PC-3 (cell line): ENCODE measurements at regions not wholly inside any gene's neighbourhood (a gene's known extent, or its start where the extent isn't known, plus 50 kb on each side); places are given as distances from the start of the nearest gene placed in this dataset.
A peak's percentile ranks its signal among the peaks of the same experiment; 100 is the strongest.
"Not testable (repeated sequence)": the region's sequence is repeated elsewhere in the genome, so short reads cannot be mapped to it uniquely, and the experiment has no call there.

ENCODE experiments used
- ATAC-seq: fragments of 200-7000 bp; cut with Tn5 transposase; 2 replicates; pipeline ENCODE4 v1.9.1; 2020; ENCODE audit warnings: mild to moderate bottlenecking, moderate library complexity
- BruUV-seq: library from RNA; stranded (reverse); fragments of 400-500 nt; replicated peaks from 2 replicates; lab custom pipeline; 2021; lab: Mats Ljungman, UMichigan
- CTCF ChIA-PET: fragments of 300-600 bp; sonication (Branson Sonifier 250); formaldehyde crosslinking; loops from one replicate; lab custom pipeline; 2022; ENCODE audit warnings: antibody characterized with exemption; lab: Charles Lee
- POLR2A ChIA-PET: fragments of 300-600 bp; sonication (Branson Sonifier 250); formaldehyde crosslinking; loops from one replicate; lab custom pipeline; 2022; ENCODE audit warnings: antibody characterized with exemption; ENCODE audit not compliant: unreplicated experiment; lab: Charles Lee
- DNase-seq: peaks from one replicate; pipeline ENCODE4 v3.0.0-alpha.2; 2015
- H2AFZ ChIP-seq: fragments of 300-600 bp; sonication (generic); 2 replicates; pipeline ENCODE4 v1.6.0; 2016; ENCODE audit warnings: antibody characterized with exemption, low read length
- H3F3A ChIP-seq: fragments of 300-600 bp; sonication (generic); one replicate; pipeline ENCODE4 v1.6.0; 2017; ENCODE audit warnings: antibody characterized with exemption, low read length, control low read depth, mild to moderate bottlenecking; ENCODE audit not compliant: unreplicated experiment
- H3K27ac ChIP-seq: fragments of 300-600 bp; sonication (generic); 2 replicates; pipeline ENCODE4 v1.5.1; 2016; ENCODE audit warnings: mild to moderate bottlenecking, low read length
- H3K27me3 ChIP-seq: fragments of 300-600 bp; sonication (generic); 2 replicates; pipeline ENCODE4 v1.6.1; 2016; ENCODE audit warnings: low read length, mixed read lengths
- H3K36me3 ChIP-seq: fragments of 300-600 bp; sonication (generic); 2 replicates; pipeline ENCODE4 v1.6.1; 2016; ENCODE audit warnings: low read depth, mixed run types, low read length, mixed read lengths
- H3K4me1 ChIP-seq: fragments of 300-600 bp; sonication (generic); 2 replicates; pipeline ENCODE4 v1.5.1; 2016; ENCODE audit warnings: low read length; ENCODE audit not compliant: insufficient read depth
- H3K4me2 ChIP-seq: fragments of 300-600 bp; sonication (generic); 2 replicates; pipeline ENCODE4 v1.6.0; 2016; ENCODE audit warnings: low read length
- H3K4me3 ChIP-seq: fragments of 300-600 bp; sonication (generic); 2 replicates; pipeline ENCODE4 v1.5.1; 2016; ENCODE audit warnings: mild to moderate bottlenecking, low read length, mixed read lengths
- H3K79me2 ChIP-seq: fragments of 300-600 bp; sonication (generic); 2 replicates; pipeline ENCODE4 v1.6.1; 2017; ENCODE audit warnings: low read length, mixed read lengths
- H3K9ac ChIP-seq: fragments of 300-600 bp; sonication (generic); 2 replicates; pipeline ENCODE4 v1.6.0; 2016; ENCODE audit warnings: mild to moderate bottlenecking, low read length
- H3K9me2 ChIP-seq: fragments of 300-600 bp; sonication (generic); replicated peaks from 2 replicates; pipeline ENCODE4 v1.6.1; 2016; ENCODE audit warnings: mixed run types, low read length, mixed read lengths
- H3K9me3 ChIP-seq: fragments of 300-600 bp; sonication (generic); 2 replicates; pipeline ENCODE4 v1.6.1; 2016; ENCODE audit warnings: low read length, mixed read lengths
- H4K20me1 ChIP-seq: fragments of 300-600 bp; sonication (generic); 2 replicates; pipeline ENCODE4 v1.6.1; 2016; ENCODE audit warnings: low read length, mixed read lengths
- intact Hi-C: fragments of 100-400 bp; cut with micrococcal nuclease; formaldehyde crosslinking; loops from 2 replicates; pipeline ENCODE4 v1.9.0; 2023

DNA sequence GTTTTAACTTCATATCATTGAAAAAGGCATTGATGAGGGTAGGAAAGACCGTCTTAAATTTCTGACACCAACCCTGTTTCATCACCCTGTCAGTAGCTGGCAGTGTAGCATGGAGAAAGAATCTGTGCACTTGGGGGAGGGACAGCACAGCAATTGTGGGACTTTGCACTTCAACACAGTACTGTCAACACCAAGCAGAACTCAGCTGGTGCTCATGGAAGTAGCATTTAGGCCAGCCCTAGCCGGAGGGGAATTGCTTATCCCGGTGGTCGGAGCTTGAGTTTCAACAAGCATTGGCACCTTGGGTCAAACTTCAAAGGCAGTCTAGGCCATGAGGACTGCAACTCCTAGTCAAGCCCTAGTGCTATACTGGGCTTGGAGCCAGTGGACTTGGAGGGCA lies 285.8 kb upstream of the TGIF2LX start:
- H3K4me2 ChIP-seq, H3K4me3 ChIP-seq, H3K27ac ChIP-seq, H3K9me3 ChIP-seq, H3K36me3 ChIP-seq, H3K27me3 ChIP-seq, H3F3A ChIP-seq, POLR2A ChIA-PET, H3K9ac ChIP-seq, H4K20me1 ChIP-seq, H3K9me2 ChIP-seq, intact Hi-C loops, H2AFZ ChIP-seq, H3K79me2 ChIP-seq, BruUV-seq, H3K4me1 ChIP-seq, ATAC-seq, CTCF ChIA-PET, DNase-seq: not testable (repeated sequence)

DNA sequence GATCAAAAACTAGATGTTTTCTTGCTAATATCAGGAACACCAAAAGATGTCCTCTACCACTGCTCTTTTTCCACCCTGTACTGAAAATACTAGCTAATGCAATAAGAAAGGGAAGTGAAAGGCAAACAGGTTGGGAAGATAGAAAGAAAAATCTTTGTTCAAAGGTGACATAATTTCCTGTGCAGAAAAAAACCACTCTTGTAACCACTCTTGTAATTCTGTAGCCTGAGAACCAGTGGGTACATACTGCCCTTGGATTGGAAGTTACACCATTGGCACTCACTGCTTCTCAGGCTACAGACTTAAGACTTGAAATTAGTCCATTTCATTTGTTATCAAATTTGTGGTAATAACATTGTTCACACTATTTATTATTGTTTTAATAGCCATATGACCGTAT lies 263.0 kb upstream of the TGIF2LX start:
- H3F3A ChIP-seq, H3K9me3 ChIP-seq, H3K4me2 ChIP-seq, H3K4me1 ChIP-seq, H3K36me3 ChIP-seq, H2AFZ ChIP-seq, ATAC-seq, intact Hi-C loops, H4K20me1 ChIP-seq, H3K79me2 ChIP-seq, DNase-seq, CTCF ChIA-PET, H3K27ac ChIP-seq, H3K9me2 ChIP-seq, H3K9ac ChIP-seq, BruUV-seq, H3K4me3 ChIP-seq, H3K27me3 ChIP-seq, POLR2A ChIA-PET: not testable (repeated sequence)

DNA sequence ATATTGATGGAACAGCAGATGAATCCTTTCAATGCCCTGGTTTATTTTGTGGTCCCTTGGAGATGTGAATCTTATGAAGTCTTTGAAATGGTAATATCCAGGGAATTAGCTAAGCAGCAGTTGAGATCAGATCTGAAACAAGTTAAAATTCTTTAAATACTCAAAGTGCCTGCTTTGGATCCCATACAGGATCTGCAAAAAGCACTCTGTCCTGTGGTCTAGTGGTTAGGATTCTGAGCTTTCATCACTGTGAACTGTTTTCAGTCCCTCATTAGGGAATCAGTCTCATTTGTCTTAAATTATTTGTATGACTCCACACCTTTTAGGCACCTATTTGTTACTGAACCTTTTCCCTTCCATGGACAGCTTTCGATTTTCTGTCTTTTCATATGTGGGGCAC lies 215.2 kb upstream of the TGIF2LX start:
- POLR2A ChIA-PET, H3K9me2 ChIP-seq, H3F3A ChIP-seq, H3K4me1 ChIP-seq, intact Hi-C loops, H3K36me3 ChIP-seq, H3K27ac ChIP-seq, H3K4me2 ChIP-seq, H3K4me3 ChIP-seq, DNase-seq, H3K27me3 ChIP-seq, CTCF ChIA-PET, H3K9me3 ChIP-seq, H4K20me1 ChIP-seq, ATAC-seq, H3K79me2 ChIP-seq, BruUV-seq, H3K9ac ChIP-seq, H2AFZ ChIP-seq: not testable (repeated sequence)

DNA sequence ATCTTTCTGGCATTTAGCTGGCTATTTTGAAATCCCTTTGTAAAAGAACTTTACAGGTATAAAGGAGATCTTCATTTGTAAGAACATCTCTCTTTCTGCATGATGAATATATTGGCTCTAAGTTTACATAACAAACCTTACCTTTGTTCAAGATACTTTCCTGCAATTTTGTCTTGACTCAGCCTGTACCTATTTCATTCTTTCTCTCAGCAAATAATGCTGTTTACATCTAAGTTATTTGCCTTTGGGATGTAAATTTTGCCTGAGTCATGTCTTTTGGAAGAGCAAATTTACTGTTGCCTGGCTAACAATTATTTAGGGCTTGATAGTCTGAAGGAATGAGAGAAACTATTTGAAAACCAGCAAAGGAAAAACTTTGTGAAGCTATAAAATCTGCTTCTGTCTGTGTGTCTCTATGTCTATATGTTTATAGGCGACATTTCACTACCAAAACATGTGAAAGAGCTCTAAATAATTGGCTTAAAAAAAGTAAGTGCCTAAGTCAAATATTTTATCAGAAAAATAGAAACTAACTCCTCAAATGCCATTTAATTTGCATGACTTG lies 214.3 kb upstream of the TGIF2LX start:
- H3K9me2 ChIP-seq, H3K9me3 ChIP-seq, H3F3A ChIP-seq, intact Hi-C loops, POLR2A ChIA-PET, H3K27ac ChIP-seq, H3K4me1 ChIP-seq, H4K20me1 ChIP-seq, H3K27me3 ChIP-seq, H3K79me2 ChIP-seq, BruUV-seq, H3K4me2 ChIP-seq, CTCF ChIA-PET, H3K9ac ChIP-seq, H2AFZ ChIP-seq, DNase-seq, H3K36me3 ChIP-seq, H3K4me3 ChIP-seq: not testable (repeated sequence)
- peak; percentile 65 for ATAC-seq

DNA sequence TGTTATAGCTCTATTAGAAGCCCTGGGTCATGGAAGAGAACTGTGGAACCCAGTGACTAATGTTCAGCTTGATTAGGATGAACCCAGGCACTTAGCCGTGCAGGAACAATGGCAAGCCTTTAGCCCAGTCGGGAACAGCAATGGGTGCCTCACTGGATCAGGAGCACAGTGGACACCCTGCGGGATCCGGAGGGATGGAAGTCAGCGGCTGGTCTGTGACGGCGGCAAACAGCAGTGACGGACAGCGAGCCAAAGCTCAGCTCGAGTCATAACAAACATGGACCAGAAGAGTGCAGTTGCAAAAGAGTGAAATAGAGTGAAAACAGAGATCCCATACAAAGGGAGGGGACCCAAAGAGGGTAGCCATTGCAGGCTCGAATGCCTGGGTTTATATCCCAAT lies 187.3 kb upstream of the TGIF2LX start:
- H2AFZ ChIP-seq, H3K4me2 ChIP-seq, H3K27me3 ChIP-seq, H3K4me3 ChIP-seq, POLR2A ChIA-PET, H3K4me1 ChIP-seq, DNase-seq, H3K9me2 ChIP-seq, intact Hi-C loops, H3K9me3 ChIP-seq, ATAC-seq, H4K20me1 ChIP-seq, H3K27ac ChIP-seq, H3K9ac ChIP-seq, H3K36me3 ChIP-seq, H3F3A ChIP-seq, CTCF ChIA-PET, H3K79me2 ChIP-seq, BruUV-seq: not testable (repeated sequence)

DNA sequence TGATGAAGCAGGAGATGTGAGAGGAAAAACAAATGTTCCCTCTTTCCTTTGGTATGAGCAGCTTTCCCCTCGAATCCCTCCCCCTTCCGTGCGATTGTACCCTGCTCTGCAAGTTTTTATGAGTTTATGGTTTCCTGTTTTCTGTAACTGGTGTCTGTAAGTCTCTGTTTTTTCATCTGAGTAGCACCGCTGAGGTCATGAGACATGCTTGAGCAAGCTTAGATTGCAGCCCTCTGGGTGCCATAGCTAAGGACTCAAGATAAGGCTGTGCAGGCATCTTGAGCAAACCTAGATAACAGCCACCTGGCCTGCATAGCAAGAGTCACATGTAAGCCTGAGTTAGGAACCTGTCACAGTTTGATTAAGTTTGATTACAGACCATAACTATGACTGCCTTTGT lies 165.2 kb upstream of the TGIF2LX start:
- BruUV-seq, H3K27ac ChIP-seq, H3K9me3 ChIP-seq, DNase-seq, H4K20me1 ChIP-seq, ATAC-seq, CTCF ChIA-PET, H3K4me2 ChIP-seq, H3K36me3 ChIP-seq, H2AFZ ChIP-seq, H3K4me1 ChIP-seq, H3K27me3 ChIP-seq, intact Hi-C loops, POLR2A ChIA-PET, H3K9ac ChIP-seq, H3K79me2 ChIP-seq, H3F3A ChIP-seq, H3K9me2 ChIP-seq, H3K4me3 ChIP-seq: not testable (repeated sequence)
